CD1c-positive myeloid dendritic cell (primary cell): ENCODE measurements at regions not wholly inside any gene's neighbourhood (a gene's known extent, or its start where the extent isn't known, plus 50 kb on each side); places are given as distances from the start of the nearest gene placed in this dataset.
"Not testable (repeated sequence)": the region's sequence is repeated elsewhere in the genome, so short reads cannot be mapped to it uniquely, and the experiment has no call there.

Experiments
- DNase-seq: peaks from one replicate; pipeline ENCODE4 v3.0.0-alpha.2; 2016; ENCODE audit errors: extremely low spot score

- no peak for DNase-seq
Measured at GRCh38 chr13:67568205-67568604, 338.1 kb upstream of the PCDH9 start.

GRCh38 chr13:67557642-67558241 is 327.6 kb upstream of the PCDH9 start:
- no peak for DNase-seq

GRCh38 chr13:67557118-67557517 is 327.0 kb upstream of the PCDH9 start:
- no peak for DNase-seq

- DNase-seq = no peak
Measured at GRCh38 chr13:67554746-67555452, 324.8 kb upstream of the PCDH9 start.

GRCh38 chr13:67554286-67554685 is 324.1 kb upstream of the PCDH9 start:
- no peak for DNase-seq

- DNase-seq = no peak
Measured at GRCh38 chr13:67549331-67549730, 319.2 kb upstream of the PCDH9 start.

- DNase-seq = no peak
Measured at GRCh38 chr13:67538906-67539305, 308.8 kb upstream of the PCDH9 start.

- no peak for DNase-seq
Measured at GRCh38 chr13:67520886-67521285, 290.8 kb upstream of the PCDH9 start.

GRCh38 chr13:67519356-67519755 is 289.2 kb upstream of the PCDH9 start:
- no peak for DNase-seq

- no peak for DNase-seq
Measured at GRCh38 chr13:67518785-67519184, 288.6 kb upstream of the PCDH9 start.

- DNase-seq = no peak
Measured at GRCh38 chr13:67515895-67516294, 285.8 kb upstream of the PCDH9 start.

GRCh38 chr13:67509018-67509417 is 278.9 kb upstream of the PCDH9 start:
- DNase-seq = no peak

- DNase-seq = not testable (repeated sequence)
Measured at GRCh38 chr13:67508275-67508674, 278.1 kb upstream of the PCDH9 start.

GRCh38 chr13:67506407-67506806 is 276.3 kb upstream of the PCDH9 start:
- no peak for DNase-seq

GRCh38 chr13:67505376-67505775 is 275.2 kb upstream of the PCDH9 start:
- DNase-seq = no peak

- DNase-seq = no peak
Measured at GRCh38 chr13:67498948-67499347, 268.8 kb upstream of the PCDH9 start.

GRCh38 chr13:67493835-67494234 is 263.7 kb upstream of the PCDH9 start:
- no peak for DNase-seq

- DNase-seq = no peak
Measured at GRCh38 chr13:67489016-67489415, 258.9 kb upstream of the PCDH9 start.

GRCh38 chr13:67481445-67481844 is 251.3 kb upstream of the PCDH9 start:
- DNase-seq = no peak

GRCh38 chr13:67474115-67474514 is 244.0 kb upstream of the PCDH9 start:
- DNase-seq = no peak

- DNase-seq = no peak
Measured at GRCh38 chr13:67469623-67470022, 239.5 kb upstream of the PCDH9 start.

- DNase-seq = no peak
Measured at GRCh38 chr13:67466569-67466968, 236.4 kb upstream of the PCDH9 start.

GRCh38 chr13:67464154-67464553 is 234.0 kb upstream of the PCDH9 start:
- no peak for DNase-seq

- DNase-seq = no peak
Measured at GRCh38 chr13:67462098-67462497, 232.0 kb upstream of the PCDH9 start.
